Neural cell (in vitro differentiated cells): ENCODE measurements at regions not wholly inside any gene's neighbourhood (a gene's known extent, or its start where the extent isn't known, plus 50 kb on each side); places are given as distances from the start of the nearest gene placed in this dataset.

Source experiments
- H2AFZ ChIP-seq: fragments of 200-600, 300-800 bp; sonication (generic), shearing (Covaris generic); 2 replicates; pipeline ENCODE4 v1.6.0; 2014; ENCODE audit warnings: low read depth, mild to moderate bottlenecking, antibody characterized with exemption, low read length, moderate library complexity
- H3F3A ChIP-seq: fragments of 200-600 bp; shearing (Covaris generic); 2 replicates; pipeline ENCODE4 v1.6.1; 2016; ENCODE audit warnings: mild to moderate bottlenecking, moderate library complexity, mixed read lengths, antibody characterized with exemption, low read length; ENCODE audit not compliant: insufficient read depth, poor library complexity, severe bottlenecking
- H3K27ac ChIP-seq: fragments of 200-600, 300-800 bp; sonication (generic), shearing (Covaris generic); 2 replicates; pipeline ENCODE4 v1.5.1; 2014; ENCODE audit warnings: mild to moderate bottlenecking, low read length, moderate library complexity
- H3K27me3 ChIP-seq: fragments of 300-800, 200-600 bp; sonication (generic), shearing (Covaris generic); 2 replicates; pipeline ENCODE4 v1.6.0; 2014; ENCODE audit warnings: mild to moderate bottlenecking, low read depth, low read length, moderate library complexity; ENCODE audit not compliant: insufficient read depth
- H3K36me3 ChIP-seq: fragments of 300-800, 200-600 bp; sonication (generic), shearing (Covaris generic); 2 replicates; pipeline ENCODE4 v1.5.1; 2014; ENCODE audit warnings: mild to moderate bottlenecking, antibody characterized with exemption, low read length, moderate library complexity; ENCODE audit not compliant: insufficient read depth
- H3K4me2 ChIP-seq: fragments of 300-800, 200-600 bp; sonication (generic), shearing (Covaris generic); 2 replicates; pipeline ENCODE4 v1.6.0; 2014; ENCODE audit warnings: mild to moderate bottlenecking, low read length
- H3K4me3 ChIP-seq: fragments of 300-800, 200-600 bp; sonication (generic), shearing (Covaris generic); 2 replicates; pipeline ENCODE4 v1.5.1; 2014; ENCODE audit warnings: mild to moderate bottlenecking, low read length, moderate library complexity
- H3K79me2 ChIP-seq: fragments of 200-600 bp; shearing (Covaris generic); replicated peaks from 2 replicates; pipeline ENCODE4 v1.6.0; 2014; ENCODE audit warnings: mild to moderate bottlenecking, low read length, moderate library complexity; ENCODE audit not compliant: insufficient read depth
- H3K9ac ChIP-seq: fragments of 300-800, 200-600 bp; sonication (generic), shearing (Covaris generic); 2 replicates; pipeline ENCODE4 v1.6.1; 2016; ENCODE audit warnings: mild to moderate bottlenecking, low read length, mixed read lengths
- H3K9me2 ChIP-seq: fragments of 200-600 bp; shearing (Covaris generic); 2 replicates; pipeline ENCODE4 v1.6.1; 2016; ENCODE audit warnings: mild to moderate bottlenecking, low read length, mixed read lengths; ENCODE audit not compliant: insufficient read depth
- H3K9me3 ChIP-seq: fragments of 200-600, 300-800 bp; sonication (generic), shearing (Covaris generic); 2 replicates; pipeline ENCODE4 v1.6.1; 2016; ENCODE audit warnings: mild to moderate bottlenecking, mixed run types, low read length, moderate library complexity, mixed read lengths
- H4K20me1 ChIP-seq: fragments of 200-600 bp; shearing (Covaris generic); 2 replicates; pipeline ENCODE4 v1.6.1; 2016; ENCODE audit warnings: mild to moderate bottlenecking, mixed run types; ENCODE audit not compliant: insufficient read depth
- EP300 ChIP-seq: fragments of 450-650 bp; conservative IDR thresholded peaks from 2 replicates; pipeline ENCODE4 v1.6.1; 2014; ENCODE audit warnings: antibody characterized with exemption, mild to moderate bottlenecking, moderate library complexity; ENCODE audit not compliant: poor library complexity, severe bottlenecking
- EZH2 ChIP-seq: fragments of 200-600, 300-800 bp; shearing (Covaris generic), sonication (generic); IDR thresholded peaks from 2 replicates; pipeline ENCODE4 v1.6.1; 2014; ENCODE audit warnings: antibody characterized with exemption, low read length, borderline replicate concordance, mild to moderate bottlenecking; ENCODE audit not compliant: insufficient read depth, poor library complexity, severe bottlenecking
- MXI1 ChIP-seq: fragments of 450-650 bp; conservative IDR thresholded peaks from 2 replicates; pipeline ENCODE4 v1.6.1; 2014; ENCODE audit warnings: antibody characterized with exemption, mild to moderate bottlenecking; ENCODE audit not compliant: poor library complexity, severe bottlenecking
- POLR2AphosphoS5 ChIP-seq: IDR thresholded peaks from 2 replicates; pipeline ENCODE4 v1.6.1; 2012
- RAD21 ChIP-seq: fragments of 450-650 bp; conservative IDR thresholded peaks from 2 replicates; pipeline ENCODE4 v1.6.1; 2014; ENCODE audit warnings: antibody characterized with exemption, mild to moderate bottlenecking, moderate library complexity
- SMC3 ChIP-seq: fragments of 450-650 bp; conservative IDR thresholded peaks from 2 replicates; pipeline ENCODE4 v1.6.1; 2014; ENCODE audit warnings: antibody characterized with exemption, mild to moderate bottlenecking, moderate library complexity; ENCODE audit not compliant: poor library complexity
- TAF1 ChIP-seq: IDR thresholded peaks from 2 replicates; pipeline ENCODE4 v1.6.1; 2012; ENCODE audit warnings: low read depth
- TF ChIP-seq, protein P1 (sequence below): IDR thresholded peaks from 2 replicates; pipeline ENCODE4 v1.6.1; 2012; ENCODE audit warnings: borderline replicate concordance
- TF ChIP-seq, protein P2 (sequence below): fragments of 450-650 bp; IDR thresholded peaks from 2 replicates; pipeline ENCODE4 v1.5.1; 2014; ENCODE audit warnings: antibody characterized with exemption, mild to moderate bottlenecking, moderate library complexity; ENCODE audit not compliant: poor library complexity, severe bottlenecking

DNA sequence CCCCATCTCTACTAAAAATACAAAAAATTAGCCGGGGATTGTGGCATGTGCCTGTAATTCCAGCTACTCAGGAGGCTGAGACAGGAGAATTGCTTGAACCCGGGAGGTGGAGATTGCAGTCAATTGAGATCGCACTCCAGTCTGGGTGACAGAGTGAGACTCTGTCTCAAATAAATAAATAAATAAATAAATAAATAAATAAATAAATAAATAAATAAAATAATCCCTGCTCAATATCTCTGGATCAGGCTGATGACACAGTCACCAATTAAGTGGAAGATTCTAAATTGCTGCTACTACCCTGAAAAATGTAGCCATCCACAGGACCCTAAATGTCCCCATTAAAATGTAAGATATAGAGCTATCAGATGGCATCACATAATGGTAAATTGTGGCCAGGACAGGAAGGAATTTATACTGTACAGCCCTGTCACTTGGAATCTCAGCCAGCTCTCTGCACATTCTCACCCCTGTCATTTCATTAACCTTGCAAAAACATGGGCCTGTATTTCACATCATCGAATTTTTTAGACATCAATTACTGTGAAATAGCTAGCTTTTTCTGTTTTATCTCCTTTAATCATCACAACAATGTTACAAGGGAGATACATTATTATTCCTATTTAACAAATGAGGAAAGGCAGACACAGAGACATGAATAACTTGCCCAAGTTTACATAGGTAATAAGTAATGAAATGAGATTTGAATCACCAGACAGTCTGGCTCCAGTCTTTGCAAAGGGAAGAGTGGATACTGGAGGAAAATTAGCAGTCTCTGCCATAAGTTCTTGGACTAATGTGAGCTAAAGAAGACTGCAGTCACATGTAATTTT lies 56.7 kb upstream of the NTPCR start:
- no peaks in the 10 kb centered on the region for H3F3A ChIP-seq
- TF ChIP-seq, protein P1, sequence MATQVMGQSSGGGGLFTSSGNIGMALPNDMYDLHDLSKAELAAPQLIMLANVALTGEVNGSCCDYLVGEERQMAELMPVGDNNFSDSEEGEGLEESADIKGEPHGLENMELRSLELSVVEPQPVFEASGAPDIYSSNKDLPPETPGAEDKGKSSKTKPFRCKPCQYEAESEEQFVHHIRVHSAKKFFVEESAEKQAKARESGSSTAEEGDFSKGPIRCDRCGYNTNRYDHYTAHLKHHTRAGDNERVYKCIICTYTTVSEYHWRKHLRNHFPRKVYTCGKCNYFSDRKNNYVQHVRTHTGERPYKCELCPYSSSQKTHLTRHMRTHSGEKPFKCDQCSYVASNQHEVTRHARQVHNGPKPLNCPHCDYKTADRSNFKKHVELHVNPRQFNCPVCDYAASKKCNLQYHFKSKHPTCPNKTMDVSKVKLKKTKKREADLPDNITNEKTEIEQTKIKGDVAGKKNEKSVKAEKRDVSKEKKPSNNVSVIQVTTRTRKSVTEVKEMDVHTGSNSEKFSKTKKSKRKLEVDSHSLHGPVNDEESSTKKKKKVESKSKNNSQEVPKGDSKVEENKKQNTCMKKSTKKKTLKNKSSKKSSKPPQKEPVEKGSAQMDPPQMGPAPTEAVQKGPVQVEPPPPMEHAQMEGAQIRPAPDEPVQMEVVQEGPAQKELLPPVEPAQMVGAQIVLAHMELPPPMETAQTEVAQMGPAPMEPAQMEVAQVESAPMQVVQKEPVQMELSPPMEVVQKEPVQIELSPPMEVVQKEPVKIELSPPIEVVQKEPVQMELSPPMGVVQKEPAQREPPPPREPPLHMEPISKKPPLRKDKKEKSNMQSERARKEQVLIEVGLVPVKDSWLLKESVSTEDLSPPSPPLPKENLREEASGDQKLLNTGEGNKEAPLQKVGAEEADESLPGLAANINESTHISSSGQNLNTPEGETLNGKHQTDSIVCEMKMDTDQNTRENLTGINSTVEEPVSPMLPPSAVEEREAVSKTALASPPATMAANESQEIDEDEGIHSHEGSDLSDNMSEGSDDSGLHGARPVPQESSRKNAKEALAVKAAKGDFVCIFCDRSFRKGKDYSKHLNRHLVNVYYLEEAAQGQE, result no peak
- TF ChIP-seq, protein P2, sequence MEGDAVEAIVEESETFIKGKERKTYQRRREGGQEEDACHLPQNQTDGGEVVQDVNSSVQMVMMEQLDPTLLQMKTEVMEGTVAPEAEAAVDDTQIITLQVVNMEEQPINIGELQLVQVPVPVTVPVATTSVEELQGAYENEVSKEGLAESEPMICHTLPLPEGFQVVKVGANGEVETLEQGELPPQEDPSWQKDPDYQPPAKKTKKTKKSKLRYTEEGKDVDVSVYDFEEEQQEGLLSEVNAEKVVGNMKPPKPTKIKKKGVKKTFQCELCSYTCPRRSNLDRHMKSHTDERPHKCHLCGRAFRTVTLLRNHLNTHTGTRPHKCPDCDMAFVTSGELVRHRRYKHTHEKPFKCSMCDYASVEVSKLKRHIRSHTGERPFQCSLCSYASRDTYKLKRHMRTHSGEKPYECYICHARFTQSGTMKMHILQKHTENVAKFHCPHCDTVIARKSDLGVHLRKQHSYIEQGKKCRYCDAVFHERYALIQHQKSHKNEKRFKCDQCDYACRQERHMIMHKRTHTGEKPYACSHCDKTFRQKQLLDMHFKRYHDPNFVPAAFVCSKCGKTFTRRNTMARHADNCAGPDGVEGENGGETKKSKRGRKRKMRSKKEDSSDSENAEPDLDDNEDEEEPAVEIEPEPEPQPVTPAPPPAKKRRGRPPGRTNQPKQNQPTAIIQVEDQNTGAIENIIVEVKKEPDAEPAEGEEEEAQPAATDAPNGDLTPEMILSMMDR, result no peak
- TF ChIP-seq POLR2AphosphoS5 (no peak), EZH2 (no peak), TAF1 (no peak), EP300 (no peak), SMC3 (no peak), RAD21 (no peak), MXI1 (no peak)
- no peak overlapping the region for H3K9ac ChIP-seq
- H3K9me2 ChIP-seq, result no peaks in the 10 kb centered on the region
- H3K27ac ChIP-seq, result no peak overlapping the region
- H3K4me3 ChIP-seq, result no peak overlapping the region
- no peaks in the 10 kb centered on the region for H4K20me1 ChIP-seq
- no peaks in the 10 kb centered on the region for H3K27me3 ChIP-seq
- no peak overlapping the region for H3K4me2 ChIP-seq
- H3K36me3 ChIP-seq, result no peaks in the 10 kb centered on the region
- no peak overlapping the region for H2AFZ ChIP-seq
- no peaks in the 10 kb centered on the region for H3K9me3 ChIP-seq
- H3K79me2 ChIP-seq, result no peaks in the 10 kb centered on the region

DNA sequence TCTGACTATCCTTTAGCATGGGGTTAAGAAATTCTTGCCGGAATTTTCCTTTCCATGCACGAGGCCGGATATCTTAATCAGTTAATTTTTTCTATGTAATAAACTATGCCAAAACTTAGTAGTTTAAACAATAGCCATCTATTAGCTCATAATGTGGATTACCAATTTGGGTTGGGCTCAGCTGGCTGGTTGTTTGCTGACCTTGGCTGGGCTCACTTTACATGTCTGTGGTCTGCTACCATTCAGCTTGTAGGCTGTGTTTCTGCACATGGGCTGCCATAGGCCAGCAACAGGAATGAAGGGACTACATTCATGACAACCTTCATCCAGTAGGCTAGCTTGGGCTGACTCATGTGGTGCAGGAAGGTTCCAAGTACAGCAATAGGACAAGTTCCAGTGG lies 56.0 kb upstream of the NTPCR start:
- H3K9ac ChIP-seq, result no peak overlapping the region
- no peaks in the 10 kb centered on the region for H4K20me1 ChIP-seq
- no peaks in the 10 kb centered on the region for H3K36me3 ChIP-seq
- no peak overlapping the region for H3K4me3 ChIP-seq
- H3K27me3 ChIP-seq, result no peaks in the 10 kb centered on the region
- no peak overlapping the region for H2AFZ ChIP-seq
- H3K27ac ChIP-seq, result no peak overlapping the region
- H3K79me2 ChIP-seq, result no peaks in the 10 kb centered on the region
- no peak overlapping the region for H3K4me2 ChIP-seq
- no peaks in the 10 kb centered on the region for H3K9me3 ChIP-seq
- H3F3A ChIP-seq, result no peaks in the 10 kb centered on the region
- H3K9me2 ChIP-seq, result no peaks in the 10 kb centered on the region
- TF ChIP-seq SMC3, result no peak
- no peak for TF ChIP-seq EZH2
- TF ChIP-seq EP300, result no peak
- TF ChIP-seq RAD21, result no peak
- no peak for TF ChIP-seq POLR2AphosphoS5
- TF ChIP-seq MXI1, result no peak
- TF ChIP-seq, protein P2, result no peak
- TF ChIP-seq, protein P1, result no peak
- no peak for TF ChIP-seq TAF1
